Smooth muscle cell (in vitro differentiated cells): ENCODE measurements at regions not wholly inside any gene's neighbourhood (a gene's known extent, or its start where the extent isn't known, plus 50 kb on each side); places are given as distances from the start of the nearest gene placed in this dataset.

Experiments
- DNase-seq: peaks from one replicate; lab custom pipeline; 2025; ENCODE audit not compliant: unreplicated experiment; lab: John Stamatoyannopoulos, UW
- H2AFZ ChIP-seq: fragments of 200-600 bp; sonication (generic); 2 replicates; pipeline ENCODE4 v1.6.0; 2016; ENCODE audit warnings: antibody characterized with exemption, low read depth, mild to moderate bottlenecking
- H3F3A ChIP-seq: fragments of 200-600 bp; sonication (generic); 2 replicates; pipeline ENCODE4 v1.6.0; 2017; ENCODE audit warnings: antibody characterized with exemption, low read depth
- H3K27ac ChIP-seq: fragments of 200-600 bp; sonication (generic); 2 replicates; pipeline ENCODE4 v1.5.1; 2016; ENCODE audit warnings: low read depth, mild to moderate bottlenecking
- H3K27me3 ChIP-seq: fragments of 200-600 bp; sonication (generic); 2 replicates; pipeline ENCODE4 v1.6.1; 2016; ENCODE audit warnings: low read depth, mild to moderate bottlenecking
- H3K36me3 ChIP-seq: fragments of 200-600 bp; sonication (generic); 2 replicates; pipeline ENCODE4 v1.5.1; 2016; ENCODE audit warnings: low read depth
- H3K4me1 ChIP-seq: fragments of 200-600 bp; sonication (generic); 2 replicates; pipeline ENCODE4 v1.5.1; 2016; ENCODE audit warnings: low read depth
- H3K4me2 ChIP-seq: fragments of 200-600 bp; sonication (generic); 2 replicates; pipeline ENCODE4 v1.6.0; 2016; ENCODE audit warnings: mild to moderate bottlenecking
- H3K4me3 ChIP-seq: fragments of 200-600 bp; sonication (generic); 2 replicates; pipeline ENCODE4 v1.5.1; 2016; ENCODE audit warnings: mild to moderate bottlenecking
- H3K79me2 ChIP-seq: fragments of 200-600 bp; sonication (generic); 2 replicates; pipeline ENCODE4 v1.6.0; 2016; ENCODE audit warnings: low read depth, mild to moderate bottlenecking
- H3K9ac ChIP-seq: fragments of 200-600 bp; sonication (generic); 2 replicates; pipeline ENCODE4 v1.6.0; 2016; ENCODE audit warnings: low read depth
- H3K9me3 ChIP-seq: fragments of 200-600 bp; sonication (generic); replicated peaks from 2 replicates; pipeline ENCODE4 v1.5.1; 2016; ENCODE audit warnings: low read depth
- H4K20me1 ChIP-seq: fragments of 200-600 bp; sonication (generic); 2 replicates; pipeline ENCODE4 v1.6.0; 2016; ENCODE audit warnings: low read depth
- CTCF ChIP-seq: fragments of 200-600 bp; sonication (generic); IDR thresholded peaks from 2 replicates; pipeline ENCODE4 v1.5.1; 2017; ENCODE audit warnings: borderline replicate concordance, mild to moderate bottlenecking, antibody characterized with exemption; ENCODE audit not compliant: insufficient read depth, poor library complexity, severe bottlenecking
- WGBS: methylation state at CpG from one replicate; pipeline ENCODE4 v1.1.7; 2016; ENCODE audit warnings: low lambda C conversion rate; 5-methylcytosine and 5-hydroxymethylcytosine counted together

- 95% methylated on average over 4 of the region's 4 CpGs for WGBS
- TF ChIP-seq CTCF: no peak
- peaks cover 5% of the 10 kb centered on the region for H3F3A ChIP-seq
- H3K36me3 ChIP-seq: no peaks in the 10 kb centered on the region
- H4K20me1 ChIP-seq: no peaks in the 10 kb centered on the region
- DNase-seq: no peak
- no peaks in the 10 kb centered on the region for H3K4me1 ChIP-seq
- H3K9ac ChIP-seq: no peak overlapping the region
- H3K9me3 ChIP-seq: no peaks in the 10 kb centered on the region
- no peak overlapping the region for H2AFZ ChIP-seq
- no peak overlapping the region for H3K4me2 ChIP-seq
- H3K4me3 ChIP-seq: no peak overlapping the region
- H3K79me2 ChIP-seq: no peaks in the 10 kb centered on the region
- H3K27me3 ChIP-seq: no peaks in the 10 kb centered on the region
- no peak overlapping the region for H3K27ac ChIP-seq
Measured at GRCh38 chr20:11162026-11162775, 488.4 kb upstream of the JAG1 start.

GRCh38 chr20:11165789-11166188, 492.0 kb upstream of the JAG1 start:
- Histone ChIP-seq H3K4me3 (no peak overlapping the region), H3K36me3 (no peaks in the 10 kb centered on the region), H3K4me1 (no peaks in the 10 kb centered on the region), H3K4me2 (no peak overlapping the region), H2AFZ (no peak overlapping the region), H3K9me3 (no peaks in the 10 kb centered on the region), H3K79me2 (no peaks in the 10 kb centered on the region), H3K27me3 (no peaks in the 10 kb centered on the region), H3F3A (no peaks in the 10 kb centered on the region), H4K20me1 (no peaks in the 10 kb centered on the region), H3K9ac (no peak overlapping the region), H3K27ac (no peak overlapping the region)
- DNase-seq: no peak
- no peak for TF ChIP-seq CTCF
- WGBS: 90% methylated on average over 1 of the region's 1 CpG

GRCh38 chr20:11166712-11167111, 492.9 kb upstream of the JAG1 start:
- DNase-seq: no peak

More at GRCh38 chr20:11166712-11167111, 492.9 kb upstream of the JAG1 start:
- Histone ChIP-seq H3K79me2 (no peaks in the 10 kb centered on the region), H2AFZ (no peak overlapping the region), H3K4me3 (no peak overlapping the region), H3K4me1 (peaks cover under 1% of the 10 kb centered on the region), H3K36me3 (no peaks in the 10 kb centered on the region), H3K27me3 (no peaks in the 10 kb centered on the region), H4K20me1 (no peaks in the 10 kb centered on the region), H3K4me2 (no peak overlapping the region), H3K9ac (no peak overlapping the region), H3K9me3 (no peaks in the 10 kb centered on the region), H3F3A (no peaks in the 10 kb centered on the region), H3K27ac (no peak overlapping the region)
- TF ChIP-seq CTCF: no peak
- 75% methylated on average over 2 of the region's 2 CpGs for WGBS
